ENCODE measurements at regions not wholly inside any gene's neighbourhood (a gene's known extent, or its start where the extent isn't known, plus 50 kb on each side); places are given as distances from the start of the nearest gene placed in this dataset.

GRCh38 chr12:87879141-87879540 lies 150.1 kb downstream of the C12orf50 start:
- H3T11ph ChIP-seq (ENCODE audit: low read length): no peak overlapping the region
- Mint-ChIP-seq H3K4me3 (no peak overlapping the region), H3K9me3 (no peaks in the 10 kb centered on the region), H3K36me3 (ENCODE audit: insufficient read depth in 1 of 3, low read depth in 3 of 3) (no peaks in the 10 kb centered on the region), H3K27me3 (ENCODE audit: low read depth) (no peaks in the 10 kb centered on the region), H3K27ac (no peak overlapping the region), H3K4me1 (no peaks in the 10 kb centered on the region)
- H3K56ac ChIP-seq (ENCODE audit: insufficient read length, low read depth, low read length): no peak overlapping the region
- H3K4me1 ChIP-seq (ENCODE audit: insufficient read depth, low read length): no peaks in the 10 kb centered on the region
- H4K91ac ChIP-seq (ENCODE audit: insufficient read length, low read depth, low read length): no peak overlapping the region
- H2BK12ac ChIP-seq (ENCODE audit: insufficient read length, low read depth, low read length): no peak overlapping the region
- no peaks in the 10 kb centered on the region for H3K27me3 ChIP-seq (ENCODE audit: insufficient read depth, low read length)
- no peak overlapping the region for H2AFZ ChIP-seq (ENCODE audit: low read length)
- H4K8ac ChIP-seq (replicated peaks; ENCODE audit: insufficient read length, low read depth, low read length): no peak overlapping the region
- H2BK5ac ChIP-seq (ENCODE audit: insufficient read length, low read length): no peak overlapping the region
- H2AK5ac ChIP-seq (ENCODE audit: insufficient read length, low read length): no peak overlapping the region
- H3K23ac ChIP-seq (ENCODE audit: insufficient read length, low read depth, low read length): no peak overlapping the region
- no peak overlapping the region for H4K5ac ChIP-seq (ENCODE audit: insufficient read length, low read depth, low read length)
- no peaks in the 10 kb centered on the region for H3K79me1 ChIP-seq (ENCODE audit: insufficient read depth, low read depth, low read length, poor library complexity, severe bottlenecking)
- TF ChIP-seq CTCF (conservative IDR thresholded peaks at IDR 0.05): no peak
- H3K79me2 ChIP-seq (ENCODE audit: insufficient read depth, low read length): no peaks in the 10 kb centered on the region
- H3K18ac ChIP-seq (ENCODE audit: insufficient read length, low read depth, low read length): no peak overlapping the region
- no CpG with 5 or more reads among the region's 3 CpGs for WGBS (ENCODE audit: extremely low coverage, insufficient read length, low lambda C conversion rate)
- no peaks in the 10 kb centered on the region for H4K20me1 ChIP-seq (ENCODE audit: control insufficient read depth, insufficient read depth, insufficient read length)
- H3K14ac ChIP-seq (ENCODE audit: insufficient read depth, low read length): no peak overlapping the region
- H2BK20ac ChIP-seq (ENCODE audit: low read depth, low read length, poor library complexity, severe bottlenecking): no peak overlapping the region
- no peak overlapping the region for H3K4me2 ChIP-seq (ENCODE audit: insufficient read depth, insufficient read length, low read length)
- no peaks in the 10 kb centered on the region for H3K9me3 ChIP-seq (ENCODE audit: control insufficient read depth, low read depth, low read length)
- no peak overlapping the region for H3K4ac ChIP-seq (ENCODE audit: low read depth, low read length)
- H3K23me2 ChIP-seq (ENCODE audit: insufficient read length, low read depth, low read length, poor library complexity, severe bottlenecking): no peaks in the 10 kb centered on the region
- no peak overlapping the region for H3K9ac ChIP-seq (ENCODE audit: extremely low read depth, insufficient read length, low read length)
- no peak overlapping the region for H2BK15ac ChIP-seq (ENCODE audit: low read depth, low read length)
- no peak overlapping the region for H3K27ac ChIP-seq (ENCODE audit: insufficient read length, low read depth, low read length)
- H2BK120ac ChIP-seq (ENCODE audit: low read depth, low read length, poor library complexity, severe bottlenecking): no peak overlapping the region
- no peak for DNase-seq
